ENCODE measurements at regions not wholly inside any gene's neighbourhood (a gene's known extent, or its start where the extent isn't known, plus 50 kb on each side); places are given as distances from the start of the nearest gene placed in this dataset.

DNA sequence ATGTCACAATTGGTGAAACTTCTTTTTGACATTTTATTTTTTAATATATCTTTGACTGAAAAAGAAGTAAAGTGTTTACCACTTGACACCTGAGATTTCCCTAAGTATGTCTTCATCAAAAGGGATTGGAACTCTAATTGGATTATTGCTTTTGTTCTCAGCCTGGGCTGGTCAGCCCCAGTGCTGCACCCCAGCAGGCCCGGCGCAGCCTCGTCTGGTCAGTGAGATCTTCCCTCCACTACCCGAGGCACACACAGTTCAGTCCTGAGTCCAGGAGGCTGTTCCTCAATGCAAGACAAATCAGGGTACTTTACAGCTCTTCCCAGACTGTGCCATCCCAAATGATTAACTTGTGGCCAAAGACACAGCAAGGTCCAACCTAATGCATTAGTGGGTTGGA, 146.9 kb upstream of the SEMA6D start:
- no peak for DNase-seq (ENCODE audit: low read depth in 2 of 3, low spot score in 2 of 3)

DNA sequence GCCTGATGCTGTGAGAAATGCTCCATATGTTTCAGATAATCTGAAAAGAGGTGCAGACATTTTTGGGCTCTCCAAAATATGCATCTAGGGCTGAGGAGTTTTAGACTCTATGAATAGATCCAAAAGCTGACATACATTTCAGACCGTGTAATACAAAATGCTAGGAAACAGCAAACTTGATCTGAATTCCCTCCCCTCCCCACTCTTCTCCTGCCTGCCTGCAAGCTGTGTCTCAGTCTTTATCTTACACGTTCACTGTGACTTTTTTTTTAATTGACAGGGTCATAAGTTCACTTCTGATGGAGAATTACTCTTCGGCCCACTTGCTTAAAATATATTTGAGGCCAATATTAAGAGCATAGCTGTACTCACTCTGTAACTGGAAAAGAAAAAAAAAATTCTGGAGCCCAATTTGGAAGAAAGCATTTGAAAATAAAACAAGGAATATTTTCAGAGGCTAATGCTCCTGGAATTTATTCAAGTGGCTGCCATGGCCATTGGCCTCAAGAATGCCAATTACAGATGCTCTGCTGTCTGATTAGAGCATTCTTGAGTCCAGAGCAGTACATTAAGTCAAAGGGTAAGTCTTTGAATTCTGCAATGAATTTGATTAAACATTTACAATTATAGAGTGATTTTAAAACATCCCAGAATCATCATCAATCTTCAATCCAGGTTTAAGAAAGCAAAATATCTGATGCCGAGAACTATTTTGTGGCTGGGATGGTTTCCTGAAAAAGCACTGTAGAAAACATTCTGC, 146.2 kb upstream of the SEMA6D start:
- no peak for DNase-seq (ENCODE audit: low read depth in 2 of 3, low spot score in 2 of 3)

DNA sequence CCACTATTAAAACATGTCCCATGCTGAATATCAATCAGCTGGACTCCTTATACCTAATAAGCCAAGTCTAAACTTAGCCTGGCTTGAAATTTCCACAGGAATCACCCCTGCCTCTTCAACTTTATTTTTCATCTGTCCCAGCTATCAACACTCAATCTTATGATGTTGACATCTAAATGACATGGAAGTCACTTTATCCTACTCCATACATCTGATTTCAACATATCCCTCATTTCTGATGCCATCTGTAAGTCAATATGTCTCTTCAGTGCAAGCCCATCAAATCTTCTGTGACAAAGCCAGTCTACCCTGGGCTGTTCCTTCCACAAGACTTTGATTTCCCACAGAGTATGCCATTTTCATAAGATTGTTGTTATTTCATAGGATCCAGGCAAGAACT, 143.6 kb upstream of the SEMA6D start:
- DNase-seq (ENCODE audit: low read depth in 2 of 3, low spot score in 2 of 3) = no peak

DNA sequence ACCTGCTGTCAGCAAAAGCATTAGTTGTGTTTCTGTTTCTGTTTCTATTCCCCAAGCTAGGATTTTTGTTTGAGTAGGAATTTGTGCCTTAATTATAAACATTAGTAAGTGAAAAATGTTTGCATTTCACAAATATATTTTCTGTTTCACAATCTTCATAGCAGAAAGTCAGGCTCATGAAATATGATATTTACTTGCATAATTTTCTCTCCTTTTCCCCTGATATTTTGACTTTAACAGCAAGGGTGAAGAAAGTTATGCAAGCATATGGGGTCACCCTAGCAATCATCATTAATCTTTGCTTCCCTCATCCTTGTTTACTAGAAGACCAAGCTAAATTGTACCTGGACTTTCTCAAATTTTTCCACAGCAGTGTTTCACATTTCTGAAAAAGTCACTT, 140.3 kb upstream of the SEMA6D start:
- no peak for DNase-seq (ENCODE audit: low read depth in 2 of 3, low spot score in 2 of 3)

DNA sequence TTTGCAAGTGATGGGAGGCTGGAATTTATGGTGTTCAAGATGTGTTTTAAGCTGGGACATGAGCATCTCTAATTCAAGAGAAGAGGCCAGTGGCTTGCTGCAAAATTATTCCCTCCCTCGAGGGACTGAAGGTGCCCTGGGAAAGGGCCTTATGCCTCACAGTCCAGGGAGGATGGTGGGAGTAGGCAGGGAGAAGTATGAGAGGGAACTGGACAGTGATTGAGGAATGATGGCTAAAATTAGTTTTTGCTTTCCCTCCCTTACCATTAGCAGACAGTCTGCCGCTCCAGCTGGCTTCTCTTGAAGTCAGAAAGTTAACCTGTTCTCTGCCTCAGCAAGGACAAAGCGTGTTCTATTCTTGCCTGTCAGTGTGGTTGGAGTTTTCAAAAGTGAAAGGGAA, 139.8 kb upstream of the SEMA6D start:
- DNase-seq (ENCODE audit: low read depth in 2 of 3, low spot score in 2 of 3) = no peak

DNA sequence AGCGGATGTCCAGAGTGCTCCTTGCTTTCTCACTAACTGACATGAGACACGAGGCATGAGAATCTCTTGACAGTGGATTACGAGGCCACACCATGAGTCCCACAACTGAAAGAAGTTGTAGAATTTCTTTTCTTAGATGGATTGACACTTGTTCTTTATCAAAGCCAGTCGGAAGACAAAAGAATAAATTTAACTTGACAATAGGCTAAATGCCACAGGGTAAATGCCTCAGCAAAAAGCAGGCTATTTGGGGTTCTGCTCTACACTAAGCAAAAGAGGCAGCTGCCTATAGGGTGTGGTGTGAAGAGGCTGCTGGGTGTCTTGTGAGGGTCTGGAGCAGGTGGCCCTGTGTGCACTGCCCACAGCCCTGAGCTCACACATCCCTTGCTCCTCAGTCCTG, 135.1 kb upstream of the SEMA6D start:
- no peak for DNase-seq (ENCODE audit: low read depth in 2 of 3, low spot score in 2 of 3)

DNA sequence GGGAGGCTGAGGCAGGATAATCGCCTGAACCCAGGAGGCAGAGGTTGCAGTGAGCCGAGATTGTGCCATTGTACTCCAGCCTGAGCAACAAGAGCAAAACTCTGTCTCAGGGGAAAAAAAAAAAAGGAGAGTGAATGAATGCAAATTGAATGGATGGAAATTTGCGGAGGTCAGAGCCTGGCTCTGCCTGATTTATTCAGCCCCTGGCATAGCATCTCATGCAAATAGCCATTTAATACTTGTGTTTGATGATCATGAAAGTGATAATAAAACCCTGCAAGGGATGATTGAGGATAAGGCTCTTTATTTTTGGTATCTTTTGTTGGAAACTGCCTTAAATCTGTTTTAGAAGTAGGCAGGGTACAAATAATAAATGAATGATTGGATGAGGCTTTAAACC, 133.0 kb upstream of the SEMA6D start:
- no peak for DNase-seq (ENCODE audit: low read depth in 2 of 3, low spot score in 2 of 3)

DNA sequence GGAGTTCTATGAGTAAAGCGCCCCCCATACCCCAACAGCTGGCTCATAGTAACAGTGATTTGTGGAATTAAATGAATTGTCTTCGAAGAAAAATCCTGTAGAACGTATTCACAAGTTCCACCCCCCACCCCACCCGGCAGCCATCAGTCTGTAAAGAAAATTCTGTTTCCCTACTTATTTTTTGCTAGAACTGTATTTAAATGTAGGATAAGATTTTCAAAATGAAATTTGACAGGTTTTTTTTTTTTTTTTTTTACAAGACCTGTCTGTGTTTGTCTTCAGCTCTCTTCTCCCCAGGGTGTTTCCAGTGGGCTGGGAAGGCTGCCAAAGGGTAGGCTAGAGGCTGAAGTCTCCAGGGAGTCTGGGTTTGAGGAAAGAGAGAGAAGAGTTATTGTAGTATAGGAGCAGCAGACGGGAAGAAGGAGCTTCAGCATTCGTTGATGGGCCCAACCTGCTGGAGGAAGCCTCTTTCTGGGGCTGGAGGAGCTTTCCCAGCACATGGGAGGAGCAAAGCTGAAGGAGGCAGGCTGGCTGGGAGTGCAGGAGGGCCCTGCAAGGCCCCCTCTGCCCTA, 130.6 kb upstream of the SEMA6D start:
- no peak for DNase-seq (ENCODE audit: low read depth in 2 of 3, low spot score in 2 of 3)

DNA sequence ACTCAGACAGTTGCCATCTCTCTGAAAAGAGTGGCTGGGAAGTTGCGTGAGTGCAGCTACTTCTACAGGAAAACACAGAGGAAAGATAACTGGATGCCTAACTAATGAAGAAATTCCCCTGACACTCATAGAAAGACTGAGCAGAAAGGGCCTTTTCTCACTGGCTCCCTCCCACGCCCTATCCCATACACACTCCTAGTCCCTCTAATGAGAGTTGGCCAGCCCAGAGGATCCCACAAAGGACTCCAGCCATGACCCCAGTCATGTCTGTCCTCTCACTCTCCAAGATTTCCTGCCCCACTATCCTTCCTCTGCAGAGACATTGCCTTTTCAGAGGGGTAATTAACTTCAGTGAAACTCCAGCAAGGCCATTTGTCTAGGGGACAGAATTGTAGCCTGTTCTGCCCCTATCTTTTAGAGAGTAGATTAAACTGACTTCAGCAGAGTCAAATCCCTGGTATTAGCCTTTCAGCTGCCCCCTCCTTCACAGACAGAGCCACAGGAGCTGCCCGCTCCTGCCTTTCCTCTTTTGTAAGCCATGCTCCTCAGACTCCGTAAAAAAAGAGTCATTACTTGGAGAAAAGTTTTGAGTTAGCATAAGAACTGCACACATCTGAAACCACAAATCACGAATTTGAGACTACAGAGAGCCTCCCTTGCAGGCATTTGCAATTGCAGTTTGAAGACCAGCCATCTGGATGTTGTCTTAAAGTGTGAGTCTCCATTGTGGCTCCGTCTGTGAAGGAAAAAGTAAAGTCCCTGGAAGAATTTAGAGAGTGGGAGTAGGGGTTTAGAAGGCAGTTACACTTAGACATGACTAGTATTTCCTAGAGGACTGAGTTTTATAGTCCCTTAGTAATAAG, 129.1 kb upstream of the SEMA6D start:
- no peak for DNase-seq (ENCODE audit: low read depth in 2 of 3, low spot score in 2 of 3)

DNA sequence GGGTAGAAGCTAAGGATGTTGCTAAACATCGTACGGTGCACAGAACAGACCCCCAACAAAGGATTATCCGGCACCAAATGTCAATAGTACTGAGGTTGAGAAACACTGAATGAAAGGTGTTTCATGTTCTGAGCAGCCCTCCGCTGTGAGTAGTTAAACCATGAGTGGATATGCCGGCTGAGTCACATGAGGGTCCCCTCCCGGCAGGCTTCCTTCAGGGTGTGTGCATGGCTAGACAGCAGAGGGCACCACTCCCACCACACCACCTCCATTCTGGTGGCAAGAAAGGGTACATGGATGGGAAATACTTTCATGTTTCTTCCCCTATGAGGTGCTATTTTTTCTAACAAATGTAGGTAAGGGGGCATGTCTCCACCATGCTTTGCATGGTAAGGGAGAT, 128.3 kb upstream of the SEMA6D start:
- no peak for DNase-seq (ENCODE audit: low read depth in 2 of 3, low spot score in 2 of 3)

DNA sequence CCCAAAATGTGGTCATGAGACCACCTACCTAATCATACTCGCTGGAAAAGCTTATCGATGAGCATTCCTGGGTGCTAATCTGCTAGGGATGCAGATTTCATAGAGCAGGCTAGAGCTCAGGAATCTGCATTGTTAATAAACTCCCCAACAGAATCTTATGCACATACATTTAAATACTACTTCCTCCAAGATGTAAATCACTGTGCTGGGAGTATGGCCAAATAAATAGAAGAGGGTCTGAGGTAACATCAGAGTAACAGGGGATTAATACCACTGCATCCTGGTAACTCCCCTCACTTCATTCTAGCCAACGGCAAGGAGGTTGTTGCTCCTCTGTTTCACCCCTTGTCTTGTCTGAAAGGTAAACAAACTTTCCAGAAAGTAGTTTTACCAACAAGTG, 118.3 kb upstream of the SEMA6D start:
- no peak for DNase-seq (ENCODE audit: low read depth in 2 of 3, low spot score in 2 of 3)

DNA sequence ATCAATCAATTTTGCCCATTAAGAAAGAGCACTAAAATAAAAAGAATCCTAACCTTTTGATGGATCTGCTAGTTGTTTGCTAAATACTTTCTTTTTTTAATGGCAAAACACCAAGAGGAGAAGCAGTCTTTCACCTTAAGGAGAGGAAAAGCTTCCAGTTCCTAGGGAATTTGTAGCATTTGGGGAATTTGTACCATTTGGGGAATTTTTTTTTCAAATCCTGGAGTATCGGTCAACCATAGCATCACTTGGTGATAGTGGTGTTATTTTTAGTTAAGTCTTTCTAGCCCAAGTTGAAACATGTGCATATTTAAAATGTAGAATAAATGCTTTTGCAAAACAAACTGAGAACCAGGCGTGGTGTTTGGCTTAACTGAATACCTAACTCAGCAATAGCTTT, 117.5 kb upstream of the SEMA6D start:
- no peak for DNase-seq (ENCODE audit: low read depth in 2 of 3, low spot score in 2 of 3)

DNA sequence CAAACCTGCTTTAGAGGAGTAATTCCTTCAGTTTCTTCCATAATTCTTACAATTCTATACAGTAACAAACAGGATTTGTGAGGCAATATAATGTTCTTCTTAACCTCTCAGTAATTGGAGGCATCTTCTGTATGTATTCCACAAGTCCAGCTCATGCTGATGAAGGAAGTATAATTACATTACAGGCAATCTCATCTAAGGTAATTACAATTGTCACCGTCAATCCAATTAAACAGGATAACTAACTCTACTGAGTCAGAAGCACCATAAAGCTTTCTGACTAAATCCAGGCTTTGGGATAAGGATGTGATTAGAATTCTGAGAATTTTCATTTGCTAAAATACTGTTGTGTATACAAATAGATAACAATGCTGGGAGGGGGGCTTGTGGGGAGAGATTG, 115.2 kb upstream of the SEMA6D start:
- DNase-seq (ENCODE audit: low read depth in 2 of 3, low spot score in 2 of 3) = no peak

DNA sequence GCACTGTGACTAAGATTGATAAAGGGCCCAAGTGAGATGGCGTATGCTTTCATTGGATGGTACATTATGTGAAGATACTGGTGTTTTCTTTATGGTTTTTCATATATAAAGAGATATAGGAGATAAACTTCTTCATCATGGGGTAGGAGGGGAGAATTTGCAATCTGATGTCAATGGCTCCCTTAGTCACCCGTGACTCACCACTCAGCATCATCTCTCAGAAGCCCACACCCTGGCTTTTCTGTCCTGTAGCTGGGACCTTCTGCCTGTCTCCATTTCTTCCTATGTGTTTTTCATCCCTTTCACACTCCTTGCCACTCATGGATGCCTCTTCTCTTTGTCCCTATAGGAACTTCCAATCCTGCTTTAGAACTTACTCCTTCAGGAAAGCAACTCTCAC, 114.3 kb upstream of the SEMA6D start:
- DNase-seq (ENCODE audit: low read depth in 2 of 3, low spot score in 2 of 3) = no peak

DNA sequence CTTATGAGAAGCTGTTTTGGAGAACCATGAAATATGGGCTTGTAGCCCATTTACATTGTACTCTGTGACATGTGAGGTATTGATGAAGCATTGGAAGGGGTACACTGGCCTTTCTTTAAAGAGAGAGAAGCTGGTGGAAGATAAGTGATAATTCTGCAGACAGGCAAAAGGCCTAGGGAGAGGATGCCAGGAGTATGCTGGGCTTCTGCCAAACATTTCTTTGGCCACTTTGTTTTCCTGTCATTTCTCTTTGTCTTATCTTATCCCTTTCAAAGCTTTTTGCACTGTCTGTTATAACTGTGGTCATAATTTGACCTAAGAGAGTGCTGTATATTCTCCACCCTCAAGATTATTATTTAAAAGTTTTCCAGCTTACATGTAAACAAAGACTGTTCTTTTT, 109.6 kb upstream of the SEMA6D start:
- no peak for DNase-seq (ENCODE audit: low read depth in 2 of 3, low spot score in 2 of 3)

DNA sequence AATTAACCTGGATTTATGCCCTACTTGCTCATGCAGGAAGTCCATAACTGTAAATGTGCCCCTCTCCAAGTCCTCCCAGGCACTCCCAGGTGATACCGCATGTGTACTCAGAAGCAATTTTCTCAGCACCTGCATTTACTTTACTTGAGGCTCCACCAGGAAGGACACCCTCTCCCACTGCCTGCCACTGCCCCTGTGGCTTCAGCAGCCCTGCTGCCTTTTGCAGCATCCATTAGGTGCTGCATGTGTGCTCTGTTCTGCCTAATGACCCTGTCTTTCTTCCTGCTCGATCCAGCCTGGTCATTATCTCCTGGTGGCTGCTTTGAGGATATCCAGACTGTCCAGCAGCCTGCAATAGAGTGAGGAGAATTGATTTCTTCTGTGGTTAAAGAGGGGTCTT, 107.6 kb upstream of the SEMA6D start:
- no peak for DNase-seq (ENCODE audit: low read depth in 2 of 3, low spot score in 2 of 3)

DNA sequence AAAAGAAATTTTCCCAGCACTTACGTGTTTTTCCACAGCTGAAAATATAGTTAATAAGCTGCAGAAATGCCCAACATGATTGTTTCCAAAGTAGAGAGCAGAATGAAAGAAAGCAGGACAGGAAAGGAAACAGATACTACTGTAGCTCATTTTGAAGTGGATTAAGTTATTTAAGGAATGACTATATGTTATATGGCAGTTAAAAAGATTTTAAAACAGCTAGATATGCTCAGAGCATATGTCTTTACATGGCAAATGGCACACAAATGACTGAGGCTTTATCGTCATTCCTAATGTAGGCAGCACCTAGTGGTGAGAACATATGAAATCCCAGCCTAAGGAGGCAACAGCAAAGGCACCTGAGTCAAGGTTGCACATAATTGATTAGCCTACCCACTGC, 106.6 kb upstream of the SEMA6D start:
- DNase-seq (ENCODE audit: low read depth in 2 of 3, low spot score in 2 of 3) = no peak

DNA sequence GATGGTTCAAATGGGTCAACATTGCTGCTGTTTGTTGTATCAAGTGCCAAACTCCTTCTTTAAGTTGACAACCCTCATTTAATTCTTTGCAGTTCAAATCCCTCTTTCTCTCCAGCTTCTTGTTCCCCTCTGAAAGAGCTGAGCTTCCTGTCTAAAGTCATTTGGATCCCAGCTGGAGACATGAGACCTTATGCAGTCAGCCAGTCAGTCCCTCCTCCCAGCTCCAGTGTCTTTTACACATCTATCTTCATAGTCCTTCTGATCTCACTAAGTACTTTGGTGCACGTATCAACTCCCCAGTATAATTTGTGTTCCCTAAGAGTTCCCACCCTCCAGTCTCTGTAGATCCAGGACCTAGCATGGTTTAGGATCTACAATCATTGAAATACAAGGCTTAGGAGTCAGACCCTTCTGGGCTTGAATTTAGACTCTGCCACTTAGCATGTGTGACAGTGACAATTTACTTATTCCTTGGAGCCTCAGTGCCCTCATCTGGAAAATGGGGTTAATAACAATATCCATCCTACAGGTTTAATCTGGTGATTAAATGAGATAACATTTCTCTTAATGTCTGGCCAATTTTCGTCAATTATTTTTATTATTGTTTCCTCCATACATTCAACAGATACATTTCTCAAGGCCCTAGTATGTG, 102.8 kb upstream of the SEMA6D start:
- no peak for DNase-seq (ENCODE audit: low read depth in 2 of 3, low spot score in 2 of 3)

DNA sequence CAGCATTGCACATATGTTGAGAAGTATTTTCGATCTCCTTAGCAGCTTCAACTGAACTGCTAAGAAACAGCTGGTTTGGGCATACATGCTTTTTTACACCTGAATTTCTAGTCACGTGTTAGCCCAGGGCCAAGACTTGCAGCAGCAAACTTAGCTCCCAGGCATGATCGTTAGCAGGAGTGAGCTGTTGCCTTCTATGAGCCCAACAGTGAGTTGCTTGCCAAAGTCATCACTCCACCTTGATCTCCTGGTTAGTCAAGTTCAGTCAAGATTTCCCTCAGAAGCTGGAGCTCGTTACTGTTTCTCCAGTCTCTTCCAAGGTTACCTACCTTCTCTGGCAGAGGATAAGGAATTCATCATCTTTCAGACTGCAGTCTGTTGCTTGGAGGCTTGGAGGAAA, 100.4 kb upstream of the SEMA6D start:
- DNase-seq (ENCODE audit: low read depth in 2 of 3, low spot score in 2 of 3) = no peak

DNA sequence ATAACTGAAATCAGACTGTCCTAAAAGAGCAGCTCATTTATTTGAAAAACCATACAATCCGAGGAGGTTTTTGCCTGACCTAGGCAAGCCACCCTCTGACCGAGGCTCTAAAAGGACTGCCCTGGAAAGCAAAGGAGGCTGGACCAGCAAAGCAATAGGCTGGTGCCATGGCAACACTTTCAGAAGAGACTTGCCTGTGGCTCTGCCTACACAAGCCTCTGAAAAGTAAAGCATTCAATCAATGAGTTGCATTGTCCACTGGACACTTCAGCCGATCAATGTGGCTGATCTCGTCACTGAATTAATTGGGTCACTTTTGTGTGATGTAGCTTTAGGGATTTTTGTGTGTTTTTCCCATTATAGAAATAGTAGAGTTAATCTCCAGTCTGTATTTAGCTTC, 99.1 kb upstream of the SEMA6D start:
- no peak for DNase-seq (ENCODE audit: low read depth in 2 of 3, low spot score in 2 of 3)

DNA sequence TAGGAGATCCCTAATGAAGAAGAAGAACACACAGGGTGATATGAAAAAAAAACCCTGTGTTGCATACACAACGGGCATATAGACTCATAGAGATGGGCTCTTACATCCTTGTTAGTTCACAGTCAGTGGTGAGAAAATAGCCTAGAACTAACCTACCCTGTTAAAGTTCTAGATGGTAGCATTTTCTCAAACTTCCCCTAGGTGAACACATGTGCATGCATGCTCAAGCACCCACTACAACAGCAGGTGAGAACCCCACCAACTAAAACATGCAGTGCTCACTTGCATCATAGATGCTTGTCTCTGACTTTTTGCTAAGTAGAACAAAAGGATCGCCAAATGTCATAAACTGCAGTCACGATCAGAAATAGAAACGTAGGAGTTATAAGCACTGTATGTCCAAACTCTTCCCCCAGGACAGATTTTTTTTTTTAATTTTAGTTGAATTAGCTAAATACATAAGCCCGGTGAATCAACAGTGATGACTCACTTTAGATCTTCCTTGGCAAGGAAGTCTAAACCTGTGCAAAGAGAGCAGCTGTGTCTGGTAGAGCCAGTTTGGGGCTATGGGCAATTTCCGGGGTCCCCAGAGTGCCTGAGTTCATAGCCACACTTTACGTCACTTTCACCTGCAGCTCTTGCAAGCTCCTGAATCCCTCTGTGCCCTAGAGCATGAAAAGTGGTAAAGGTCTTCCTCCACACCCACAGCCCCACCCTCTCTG, 96.2 kb upstream of the SEMA6D start:
- no peak for DNase-seq (ENCODE audit: low read depth in 2 of 3, low spot score in 2 of 3)
